DOHH2 (cell line): ENCODE measurements at regions not wholly inside any gene's neighbourhood (a gene's known extent, or its start where the extent isn't known, plus 50 kb on each side); places are given as distances from the start of the nearest gene placed in this dataset.

Experiments used
- H3F3A ChIP-seq: fragments of 200-600 bp; sonication (generic), shearing (Covaris generic); 2 replicates; pipeline ENCODE4 v1.6.0; 2016; ENCODE audit warnings: antibody characterized with exemption, mild to moderate bottlenecking; ENCODE audit not compliant: control insufficient read depth, insufficient read depth
- H3K27ac ChIP-seq: fragments of 200-600 bp; sonication (generic); 2 replicates; pipeline ENCODE4 v1.5.1; 2014; ENCODE audit warnings: low read depth, mild to moderate bottlenecking, low read length, moderate library complexity
- H3K27me3 ChIP-seq: fragments of 200-600 bp; sonication (generic); 2 replicates; pipeline ENCODE4 v1.6.1; 2014; ENCODE audit warnings: mild to moderate bottlenecking, low read length, mixed read lengths; ENCODE audit not compliant: control insufficient read depth
- H3K36me3 ChIP-seq: fragments of 200-600 bp; sonication (generic); 2 replicates; pipeline ENCODE4 v1.6.1; 2014; ENCODE audit warnings: mild to moderate bottlenecking, low read length, moderate library complexity, mixed read lengths; ENCODE audit not compliant: control insufficient read depth
- H3K4me1 ChIP-seq: fragments of 200-600 bp; sonication (generic); 2 replicates; pipeline ENCODE4 v1.6.1; 2014; ENCODE audit warnings: mild to moderate bottlenecking, low read length, mixed read lengths; ENCODE audit not compliant: control insufficient read depth
- H3K4me2 ChIP-seq: fragments of 200-600 bp; sonication (generic); 2 replicates; pipeline ENCODE4 v1.6.0; 2014; ENCODE audit warnings: mild to moderate bottlenecking, low read length, moderate library complexity
- H3K4me3 ChIP-seq: fragments of 200-600 bp; sonication (generic); 2 replicates; pipeline ENCODE4 v1.5.1; 2014; ENCODE audit warnings: mild to moderate bottlenecking, low read length, mixed read lengths
- H3K79me2 ChIP-seq: fragments of 200-600 bp; sonication (generic); 2 replicates; pipeline ENCODE4 v1.6.1; 2014; ENCODE audit warnings: mild to moderate bottlenecking, low read length, mixed read lengths; ENCODE audit not compliant: control insufficient read depth
- H3K9me2 ChIP-seq: fragments of 200-600 bp; sonication (generic); replicated peaks from 2 replicates; pipeline ENCODE4 v1.6.1; 2014; ENCODE audit warnings: mild to moderate bottlenecking, low read length, mixed read lengths; ENCODE audit not compliant: control insufficient read depth
- H3K9me3 ChIP-seq: fragments of 200-600 bp; sonication (generic); 2 replicates; pipeline ENCODE4 v1.6.1; 2014; ENCODE audit warnings: antibody characterized with exemption, low read length, mixed read lengths; ENCODE audit not compliant: control insufficient read depth, insufficient read depth
- H4K20me1 ChIP-seq: fragments of 200-600 bp; sonication (generic); 2 replicates; pipeline ENCODE4 v1.6.0; 2014; ENCODE audit warnings: low read depth, mild to moderate bottlenecking, antibody characterized with exemption, low read length, moderate library complexity; ENCODE audit not compliant: control insufficient read depth, insufficient read depth
- EZH2phosphoT487 ChIP-seq: fragments of 200-600 bp; sonication (generic); IDR thresholded peaks from 2 replicates; pipeline ENCODE4 v1.6.1; 2017; ENCODE audit warnings: borderline replicate concordance, mild to moderate bottlenecking, antibody characterized with exemption, low read length, moderate library complexity, mixed read lengths
- TF ChIP-seq, protein P1 (sequence below): fragments of 200-600 bp; sonication (generic); IDR thresholded peaks from one replicate; pipeline ENCODE4 v1.5.1; 2014; ENCODE audit warnings: antibody characterized with exemption, mild to moderate bottlenecking, low read depth, low read length; ENCODE audit not compliant: poor library complexity, severe bottlenecking

- TF ChIP-seq, protein P1, sequence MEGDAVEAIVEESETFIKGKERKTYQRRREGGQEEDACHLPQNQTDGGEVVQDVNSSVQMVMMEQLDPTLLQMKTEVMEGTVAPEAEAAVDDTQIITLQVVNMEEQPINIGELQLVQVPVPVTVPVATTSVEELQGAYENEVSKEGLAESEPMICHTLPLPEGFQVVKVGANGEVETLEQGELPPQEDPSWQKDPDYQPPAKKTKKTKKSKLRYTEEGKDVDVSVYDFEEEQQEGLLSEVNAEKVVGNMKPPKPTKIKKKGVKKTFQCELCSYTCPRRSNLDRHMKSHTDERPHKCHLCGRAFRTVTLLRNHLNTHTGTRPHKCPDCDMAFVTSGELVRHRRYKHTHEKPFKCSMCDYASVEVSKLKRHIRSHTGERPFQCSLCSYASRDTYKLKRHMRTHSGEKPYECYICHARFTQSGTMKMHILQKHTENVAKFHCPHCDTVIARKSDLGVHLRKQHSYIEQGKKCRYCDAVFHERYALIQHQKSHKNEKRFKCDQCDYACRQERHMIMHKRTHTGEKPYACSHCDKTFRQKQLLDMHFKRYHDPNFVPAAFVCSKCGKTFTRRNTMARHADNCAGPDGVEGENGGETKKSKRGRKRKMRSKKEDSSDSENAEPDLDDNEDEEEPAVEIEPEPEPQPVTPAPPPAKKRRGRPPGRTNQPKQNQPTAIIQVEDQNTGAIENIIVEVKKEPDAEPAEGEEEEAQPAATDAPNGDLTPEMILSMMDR, result no peak
- TF ChIP-seq EZH2phosphoT487, result no peak
- no peak overlapping the region for H3K27ac ChIP-seq
- H3K27me3 ChIP-seq, result no peaks in the 10 kb centered on the region
- no peak overlapping the region for H3K4me2 ChIP-seq
- H3K9me3 ChIP-seq, result no peaks in the 10 kb centered on the region
- H3K9me2 ChIP-seq, result no peaks in the 10 kb centered on the region
- H3F3A ChIP-seq, result no peaks in the 10 kb centered on the region
- no peaks in the 10 kb centered on the region for H3K79me2 ChIP-seq
- no peaks in the 10 kb centered on the region for H3K4me1 ChIP-seq
- H3K36me3 ChIP-seq, result no peaks in the 10 kb centered on the region
- no peak overlapping the region for H3K4me3 ChIP-seq
- no peaks in the 10 kb centered on the region for H4K20me1 ChIP-seq
These were observed 1189.3 kb upstream of the CITED2 start for GRCh38 chr6:140563728-140564127.

DNA sequence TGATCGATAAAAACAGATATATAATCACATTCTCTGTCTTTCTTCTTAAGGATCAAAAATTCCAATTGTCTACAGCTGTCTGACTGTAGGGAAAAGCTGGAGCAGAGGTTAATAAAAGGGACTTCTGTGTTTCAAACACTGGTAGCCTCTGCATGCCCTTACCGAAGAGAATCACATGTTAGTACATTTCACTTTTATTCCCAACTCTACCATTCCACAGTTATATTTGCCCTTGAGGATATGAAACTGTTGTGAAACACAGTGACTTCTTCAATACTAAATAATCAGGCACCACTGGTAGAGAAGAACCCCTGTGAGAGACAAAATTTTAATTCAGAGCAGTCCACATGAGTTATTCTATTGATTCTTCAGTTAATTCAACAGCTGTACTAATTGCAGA, 1187.3 kb upstream of the CITED2 start:
- no peak overlapping the region for H3K4me2 ChIP-seq
- H3F3A ChIP-seq, result no peaks in the 10 kb centered on the region
- no peaks in the 10 kb centered on the region for H4K20me1 ChIP-seq
- TF ChIP-seq EZH2phosphoT487, result no peak
- TF ChIP-seq, protein P1, result no peak
- no peaks in the 10 kb centered on the region for H3K9me2 ChIP-seq
- no peak overlapping the region for H3K4me3 ChIP-seq
- H3K4me1 ChIP-seq, result no peaks in the 10 kb centered on the region
- H3K27me3 ChIP-seq, result no peaks in the 10 kb centered on the region
- no peaks in the 10 kb centered on the region for H3K9me3 ChIP-seq
- H3K36me3 ChIP-seq, result no peaks in the 10 kb centered on the region
- no peak overlapping the region for H3K27ac ChIP-seq
- H3K79me2 ChIP-seq, result no peaks in the 10 kb centered on the region

- Histone ChIP-seq H3K4me1 (no peaks in the 10 kb centered on the region), H3K4me3 (no peak overlapping the region), H3K27me3 (no peaks in the 10 kb centered on the region), H3K36me3 (no peaks in the 10 kb centered on the region), H3K4me2 (no peak overlapping the region), H3K9me2 (no peaks in the 10 kb centered on the region), H3K9me3 (no peaks in the 10 kb centered on the region), H4K20me1 (no peaks in the 10 kb centered on the region), H3F3A (no peaks in the 10 kb centered on the region), H3K27ac (no peak overlapping the region), H3K79me2 (no peaks in the 10 kb centered on the region)
- TF ChIP-seq, protein P1, result no peak
- TF ChIP-seq EZH2phosphoT487, result no peak
These were observed 1186.2 kb upstream of the CITED2 start for GRCh38 chr6:140560671-140561070.

DNA sequence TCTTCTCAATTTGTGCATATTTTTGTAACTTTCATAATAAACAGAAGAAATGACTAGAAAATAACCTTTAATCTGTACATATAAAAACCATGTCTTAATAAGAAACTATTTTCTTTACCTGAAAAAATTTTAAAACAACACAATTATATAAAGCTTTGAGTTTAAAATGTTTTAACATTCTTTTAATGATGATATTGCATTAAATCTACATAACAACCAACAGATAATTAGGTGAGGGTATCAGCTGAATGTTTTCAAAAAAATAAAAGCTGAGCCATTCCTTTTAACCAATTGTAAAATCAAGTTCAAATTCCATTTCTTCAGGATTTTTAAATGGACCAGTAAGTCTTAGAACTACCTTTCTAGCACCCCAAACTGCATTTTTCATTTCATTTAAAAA, 1185.0 kb upstream of the CITED2 start:
- Histone ChIP-seq H3K36me3 (no peaks in the 10 kb centered on the region), H3K27ac (no peak overlapping the region), H3K4me3 (no peak overlapping the region), H3F3A (no peaks in the 10 kb centered on the region), H3K9me3 (no peaks in the 10 kb centered on the region), H3K4me1 (no peaks in the 10 kb centered on the region), H4K20me1 (no peaks in the 10 kb centered on the region), H3K4me2 (no peak overlapping the region), H3K79me2 (no peaks in the 10 kb centered on the region), H3K9me2 (no peaks in the 10 kb centered on the region), H3K27me3 (no peaks in the 10 kb centered on the region)
- no peak for TF ChIP-seq EZH2phosphoT487
- TF ChIP-seq, protein P1, result no peak
